Ishikawa (cell line): ENCODE measurements at regions not wholly inside any gene's neighbourhood (a gene's known extent, or its start where the extent isn't known, plus 50 kb on each side); places are given as distances from the start of the nearest gene placed in this dataset.

Source experiments
- CEBPB ChIP-seq: IDR thresholded peaks from 2 replicates; pipeline ENCODE4 v1.6.1; 2012
- CREB1 ChIP-seq: IDR thresholded peaks from 2 replicates; pipeline ENCODE4 v1.6.1; 2012; ENCODE audit warnings: low read depth
- EGR1 ChIP-seq: IDR thresholded peaks from 2 replicates; pipeline ENCODE4 v1.6.1; 2012
- EP300 ChIP-seq: IDR thresholded peaks from 2 replicates; pipeline ENCODE4 v1.6.1; 2012; ENCODE audit warnings: borderline replicate concordance
- FOXM1 ChIP-seq: IDR thresholded peaks from 2 replicates; pipeline ENCODE4 v1.6.1; 2012; ENCODE audit warnings: low read depth, borderline replicate concordance
- MAX ChIP-seq: IDR thresholded peaks from 2 replicates; pipeline ENCODE4 v1.6.1; 2012
- NFIC ChIP-seq: IDR thresholded peaks from 2 replicates; pipeline ENCODE4 v1.6.1; 2012
- RAD21 ChIP-seq: IDR thresholded peaks from 2 replicates; pipeline ENCODE4 v1.6.1; 2012; ENCODE audit warnings: low read depth
- REST ChIP-seq: IDR thresholded peaks from 2 replicates; pipeline ENCODE4 v1.6.1; 2012; ENCODE audit warnings: low read depth, mild to moderate bottlenecking
- TAF1 ChIP-seq: IDR thresholded peaks from 2 replicates; pipeline ENCODE4 v1.6.1; 2012; ENCODE audit warnings: low read depth, mild to moderate bottlenecking
- TCF12 ChIP-seq: IDR thresholded peaks from 2 replicates; pipeline ENCODE4 v1.6.1; 2012; ENCODE audit warnings: low read depth
- TEAD4 ChIP-seq: IDR thresholded peaks from 2 replicates; pipeline ENCODE4 v1.6.1; 2012
- USF1 ChIP-seq: IDR thresholded peaks from 2 replicates; pipeline ENCODE4 v1.6.1; 2012
- YY1 ChIP-seq: IDR thresholded peaks from 2 replicates; pipeline ENCODE4 v1.6.1; 2012; ENCODE audit warnings: low read depth
- ZBTB7A ChIP-seq: IDR thresholded peaks from 2 replicates; pipeline ENCODE4 v1.6.1; 2012; ENCODE audit warnings: low read depth

- TF ChIP-seq NFIC (no peak; the same call in 1 of the 2 replicates), ZBTB7A (no peak), YY1 (no peak), FOXM1 (no peak), RAD21 (peak; percentile 33), MAX (no peak), TEAD4 (peak; percentile 54; the same call in 1 of the 2 replicates), EGR1 (no peak), REST (no peak), CEBPB (no peak), CREB1 (no peak), TAF1 (no peak), USF1 (no peak), TCF12 (no peak; the same call in 1 of the 2 replicates), EP300 (peak; percentile 73)
These were observed 86.0 kb downstream of the SPP2 start for GRCh38 chr2:234136461-234136860.

GRCh38 chr2:234135750-234136221 is 85.3 kb downstream of the SPP2 start:
- 0 out of 2 replicates have a peak, but pooled peaks have one; percentile 21 for TF ChIP-seq EP300
- TF ChIP-seq RAD21: peak; percentile 98
- TF ChIP-seq CREB1: no peak
- TF ChIP-seq TCF12: peak; percentile 49; the same call in 1 of the 2 replicates
- TF ChIP-seq MAX: peak; percentile 30; the same call in 1 of the 2 replicates

GRCh38 chr2:234134496-234134895 is 84.0 kb downstream of the SPP2 start:
- TF ChIP-seq TEAD4 (no peak), ZBTB7A (no peak), CEBPB (no peak), CREB1 (no peak)

- no peak for TF ChIP-seq FOXM1
- no peak for TF ChIP-seq TEAD4
- no peak for TF ChIP-seq NFIC
- TF ChIP-seq TAF1: no peak
- TF ChIP-seq REST: no peak
- no peak for TF ChIP-seq CEBPB
- TF ChIP-seq MAX: no peak
- TF ChIP-seq EGR1: no peak
- no peak for TF ChIP-seq TCF12
- no peak for TF ChIP-seq ZBTB7A
- no peak for TF ChIP-seq USF1
- no peak for TF ChIP-seq EP300
These were observed 82.5 kb downstream of the SPP2 start for GRCh38 chr2:234133004-234133403.

GRCh38 chr2:234130777-234131181 is 80.3 kb downstream of the SPP2 start:
- no peak for TF ChIP-seq YY1
- no peak for TF ChIP-seq USF1
- TF ChIP-seq TEAD4: no peak
- TF ChIP-seq NFIC: no peak
- no peak for TF ChIP-seq CEBPB
- TF ChIP-seq RAD21: no peak
- TF ChIP-seq FOXM1: no peak
- no peak for TF ChIP-seq EGR1
- TF ChIP-seq EP300: no peak
- no peak for TF ChIP-seq TAF1
- no peak for TF ChIP-seq ZBTB7A
- TF ChIP-seq REST: no peak
- TF ChIP-seq CREB1: no peak
- TF ChIP-seq MAX: no peak
- no peak for TF ChIP-seq TCF12
